ENCODE measurements at regions not wholly inside any gene's neighbourhood (a gene's known extent, or its start where the extent isn't known, plus 50 kb on each side); places are given as distances from the start of the nearest gene placed in this dataset.

DNA sequence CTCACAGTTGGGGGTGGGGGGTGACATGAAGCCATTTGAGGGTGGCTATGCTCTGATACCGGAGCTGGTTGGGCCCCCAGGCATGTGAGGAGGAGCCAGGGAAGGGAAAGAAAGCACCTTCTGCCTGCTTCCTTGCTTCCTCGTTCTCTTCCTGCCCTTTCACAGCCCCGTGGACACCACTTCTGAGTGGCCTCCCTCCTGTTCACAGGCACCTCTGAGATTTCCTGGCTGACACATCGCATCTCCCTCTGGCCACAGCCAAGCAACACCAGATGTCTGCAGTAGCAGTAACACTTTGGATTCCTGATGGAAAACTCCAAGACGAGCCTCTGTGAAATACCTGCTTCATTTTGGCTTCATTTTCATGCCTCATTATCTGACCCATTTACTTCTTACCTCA lies 64.7 kb upstream of the ST3GAL5 start:
- POLR2A ChIA-PET: no interaction called here
- TF ChIP-seq, protein P1, sequence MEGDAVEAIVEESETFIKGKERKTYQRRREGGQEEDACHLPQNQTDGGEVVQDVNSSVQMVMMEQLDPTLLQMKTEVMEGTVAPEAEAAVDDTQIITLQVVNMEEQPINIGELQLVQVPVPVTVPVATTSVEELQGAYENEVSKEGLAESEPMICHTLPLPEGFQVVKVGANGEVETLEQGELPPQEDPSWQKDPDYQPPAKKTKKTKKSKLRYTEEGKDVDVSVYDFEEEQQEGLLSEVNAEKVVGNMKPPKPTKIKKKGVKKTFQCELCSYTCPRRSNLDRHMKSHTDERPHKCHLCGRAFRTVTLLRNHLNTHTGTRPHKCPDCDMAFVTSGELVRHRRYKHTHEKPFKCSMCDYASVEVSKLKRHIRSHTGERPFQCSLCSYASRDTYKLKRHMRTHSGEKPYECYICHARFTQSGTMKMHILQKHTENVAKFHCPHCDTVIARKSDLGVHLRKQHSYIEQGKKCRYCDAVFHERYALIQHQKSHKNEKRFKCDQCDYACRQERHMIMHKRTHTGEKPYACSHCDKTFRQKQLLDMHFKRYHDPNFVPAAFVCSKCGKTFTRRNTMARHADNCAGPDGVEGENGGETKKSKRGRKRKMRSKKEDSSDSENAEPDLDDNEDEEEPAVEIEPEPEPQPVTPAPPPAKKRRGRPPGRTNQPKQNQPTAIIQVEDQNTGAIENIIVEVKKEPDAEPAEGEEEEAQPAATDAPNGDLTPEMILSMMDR (IDR thresholded peaks at IDR 0.05; ENCODE audit: insufficient read depth, low read length, missing control alignments): no peak
- CTCF ChIA-PET: no interaction called here

DNA sequence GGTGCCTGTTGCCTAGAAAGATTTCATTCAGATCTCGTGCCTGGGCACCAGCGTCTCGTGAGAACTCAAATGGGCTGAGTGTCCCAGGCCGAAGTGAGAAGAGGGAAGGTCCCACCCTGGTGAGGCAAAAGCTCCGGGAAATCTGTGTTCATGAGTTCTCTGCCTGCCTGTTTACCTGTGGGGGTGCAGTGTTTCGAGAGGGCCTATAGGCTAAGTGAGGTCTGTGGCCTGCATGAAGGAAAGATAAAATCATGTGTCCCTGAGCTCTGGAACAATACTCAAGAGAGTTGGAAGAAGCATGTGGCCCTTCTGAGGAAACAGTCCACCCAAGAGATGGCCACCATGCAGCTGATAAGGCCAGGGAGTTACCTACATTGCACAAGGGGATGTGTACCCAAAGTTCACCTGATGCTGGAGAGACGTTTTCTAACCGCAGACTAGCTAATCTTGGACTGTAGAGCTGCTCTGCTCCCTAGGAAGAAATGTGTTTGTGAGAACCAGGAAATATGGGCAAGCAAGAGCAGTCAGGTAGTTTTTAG lies 63.5 kb upstream of the ST3GAL5 start:
- no peak for DNase-seq (ENCODE audit: low read depth, low spot score)
- CTCF ChIA-PET: interaction anchor here (1.1 to 1.5 kb wide), 3 partner anchors 14 to 65 kb away, joined by 3 to 6 read pairs (median 4); no protein-coding TSS in a partner anchor
- TF ChIP-seq, protein P1 (IDR thresholded peaks at IDR 0.05; ENCODE audit: insufficient read depth, low read length, missing control alignments): no peak
- no peak overlapping the region for H3K4me3 ChIP-seq (ENCODE audit: low read depth, low read length)
- POLR2A ChIA-PET: no interaction called here

More for the DNA sequence above, 64.7 kb upstream of the ST3GAL5 start:
- DNase-seq (ENCODE audit: low read depth, low spot score): no peak
- H3K4me3 ChIP-seq (ENCODE audit: low read depth, low read length): no peak overlapping the region

DNA sequence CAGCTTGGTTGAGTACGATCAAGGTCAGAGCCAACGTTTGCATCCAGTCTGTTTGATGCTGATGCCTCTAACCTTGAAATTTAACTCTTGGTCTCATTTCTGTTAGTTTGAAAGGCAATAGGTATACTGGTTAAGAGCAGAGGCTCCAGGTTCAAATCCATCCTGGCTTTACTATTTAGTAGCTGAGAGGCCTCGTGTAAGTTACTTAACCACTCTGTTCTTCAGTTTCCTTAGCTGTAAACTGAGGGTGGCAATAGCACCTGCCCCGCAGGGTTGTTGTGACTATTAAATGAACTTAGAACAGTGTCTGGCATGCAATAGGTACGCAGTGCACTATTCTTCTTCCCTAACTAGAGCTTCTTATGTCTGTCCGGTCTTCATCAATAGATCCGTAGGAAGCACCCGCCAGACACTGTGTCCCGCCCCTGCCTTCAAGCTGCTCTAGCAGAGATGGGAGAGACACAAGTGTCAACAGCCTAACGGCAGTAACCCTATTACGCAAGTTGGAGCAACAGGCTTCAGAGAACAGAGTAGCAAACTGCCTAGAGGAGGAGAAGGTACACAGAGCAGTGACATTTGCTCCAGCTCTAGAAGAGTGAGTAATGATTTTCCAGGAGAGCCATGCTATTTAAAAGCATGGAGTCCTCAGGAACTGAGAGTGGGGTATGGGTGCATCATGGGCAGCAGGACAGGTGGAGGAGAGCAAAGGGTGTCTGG lies 62.7 kb upstream of the ST3GAL5 start:
- DNase-seq (ENCODE audit: low read depth, low spot score): no peak
- TF ChIP-seq, protein P1 (IDR thresholded peaks at IDR 0.05; ENCODE audit: insufficient read depth, low read length, missing control alignments): no peak
- CTCF ChIA-PET: interaction anchor here (1.1 to 1.5 kb wide), 3 partner anchors 13 to 65 kb away, joined by 3 to 6 read pairs (median 4); no protein-coding TSS in a partner anchor
- no peak overlapping the region for H3K4me3 ChIP-seq (ENCODE audit: low read depth, low read length)
- POLR2A ChIA-PET: no interaction called here

DNA sequence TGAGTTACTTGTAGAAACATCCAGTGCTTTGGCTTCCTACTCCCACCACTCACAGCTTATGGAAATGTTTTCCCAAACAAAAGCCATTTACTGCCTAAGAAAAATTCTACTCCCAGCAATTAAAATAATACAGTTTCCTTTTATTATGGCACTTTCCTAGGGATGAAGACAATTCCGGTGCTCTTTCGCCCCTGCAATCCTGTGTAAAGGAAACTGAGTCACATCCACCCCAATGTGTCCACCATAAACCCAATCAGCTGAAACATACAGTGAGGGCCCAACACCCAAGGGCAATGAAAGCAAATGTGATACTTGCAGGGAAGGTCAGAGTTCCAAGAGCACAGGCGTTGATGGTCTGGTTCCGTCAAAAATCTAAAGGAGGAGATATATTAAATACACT lies 62.0 kb upstream of the ST3GAL5 start:
- no peak for DNase-seq (ENCODE audit: low read depth, low spot score)

DNA sequence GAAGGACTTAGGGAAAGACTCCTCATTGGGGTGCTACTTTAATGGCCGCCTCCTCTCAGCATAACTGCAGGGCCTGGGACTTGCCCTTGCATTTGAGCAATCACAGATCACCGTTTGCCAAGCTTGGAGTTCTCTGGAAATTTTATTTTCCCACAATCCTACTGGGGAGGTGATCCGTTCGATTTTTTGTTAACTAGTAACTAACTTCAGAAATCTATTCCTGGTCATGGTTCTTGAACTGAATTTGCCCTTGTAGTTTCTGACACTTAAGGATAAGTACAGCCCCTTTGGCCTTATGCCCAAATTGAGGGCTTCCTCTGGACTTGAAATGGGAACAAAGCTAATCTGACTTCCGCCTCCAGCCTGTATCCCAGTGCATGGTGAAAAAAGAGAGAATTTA lies 60.5 kb upstream of the ST3GAL5 start:
- POLR2A ChIA-PET: no interaction called here
- CTCF ChIA-PET: no interaction called here

More for the DNA sequence above, 62.0 kb upstream of the ST3GAL5 start:
- ChIA-PET CTCF (interaction anchor here (0.7 kb wide), 1 partner anchor 61 kb away, joined by 3 read pairs; no protein-coding TSS in a partner anchor), POLR2A (no interaction called here)
- TF ChIP-seq, protein P1 (IDR thresholded peaks at IDR 0.05; ENCODE audit: insufficient read depth, low read length, missing control alignments): no peak
- H3K4me3 ChIP-seq (ENCODE audit: low read depth, low read length): no peak overlapping the region

DNA sequence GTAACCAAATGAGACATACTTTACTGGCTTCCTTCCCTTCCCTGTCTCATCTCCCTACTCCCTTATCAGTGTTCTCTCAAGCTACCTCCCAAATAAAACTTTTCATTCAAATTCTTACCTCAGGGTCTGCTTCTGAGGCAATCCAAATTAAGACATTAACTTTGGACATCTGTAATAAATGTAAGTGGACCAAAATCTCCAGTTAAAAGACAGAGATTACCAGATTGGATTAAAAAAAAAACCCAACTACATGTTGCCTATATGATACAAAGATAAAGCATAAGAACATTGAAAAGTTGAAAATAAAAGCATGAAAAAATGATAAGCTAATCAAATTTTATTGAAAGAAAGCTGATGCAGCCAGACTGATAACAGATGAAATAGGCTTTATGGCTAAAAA lies 58.8 kb upstream of the ST3GAL5 start:
- CTCF ChIA-PET: interaction anchor here (0.8 kb wide), 1 partner anchor 58 kb away, joined by 3 read pairs; no protein-coding TSS in a partner anchor
- H3K4me3 ChIP-seq (ENCODE audit: low read depth, low read length): no peak overlapping the region
- POLR2A ChIA-PET: no interaction called here
- TF ChIP-seq, protein P1 (IDR thresholded peaks at IDR 0.05; ENCODE audit: insufficient read depth, low read length, missing control alignments): no peak
- DNase-seq (ENCODE audit: low read depth, low spot score): no peak

More for the DNA sequence above, 60.5 kb upstream of the ST3GAL5 start:
- TF ChIP-seq, protein P1 (IDR thresholded peaks at IDR 0.05; ENCODE audit: insufficient read depth, low read length, missing control alignments): no peak
- no peak overlapping the region for H3K4me3 ChIP-seq (ENCODE audit: low read depth, low read length)
- no peak for DNase-seq (ENCODE audit: low read depth, low spot score)

All from AG04449 (cell line).